WTC11 (cell line): ENCODE measurements at regions not wholly inside any gene's neighbourhood (a gene's known extent, or its start where the extent isn't known, plus 50 kb on each side); places are given as distances from the start of the nearest gene placed in this dataset.

Experiments
- ATAC-seq: fragments of 200-7000 bp; cut with Tn5 transposase; 2 replicates; pipeline ENCODE4 v1.10.0; 2021; ENCODE audit warnings: mild to moderate bottlenecking, moderate library complexity
- CTCF ChIA-PET: fragments of 300-600 bp; sonication (Branson Sonifier 250); formaldehyde crosslinking; loops from one replicate; lab custom pipeline; 2021; ENCODE audit warnings: antibody characterized with exemption; lab: Charles Lee
- POLR2A ChIA-PET: fragments of 350-600 bp; sonication (Branson Sonifier 250); formaldehyde crosslinking; loops from one replicate; lab custom pipeline; 2021; ENCODE audit warnings: antibody characterized with exemption; lab: Charles Lee
- DNase-seq: peaks from one replicate; pipeline ENCODE4 v3.0.0; 2021; ENCODE audit warnings: low spot score
- H3K27ac Mint-ChIP-seq: 2 replicates; pipeline ENCODE4 v1.8.0; 2021; ENCODE audit warnings: mixed read lengths
- H3K27me3 Mint-ChIP-seq: 2 replicates; pipeline ENCODE4 v1.8.0; 2021; ENCODE audit warnings: low read depth, mild to moderate bottlenecking, moderate library complexity, mixed read lengths
- H3K36me3 Mint-ChIP-seq: 2 replicates; pipeline ENCODE4 v1.8.0; 2021; ENCODE audit warnings: mixed read lengths
- H3K4me1 Mint-ChIP-seq: 2 replicates; pipeline ENCODE4 v1.8.0; 2022; ENCODE audit warnings: mixed read lengths
- H3K4me3 Mint-ChIP-seq: 2 replicates; pipeline ENCODE4 v1.8.0; 2021; ENCODE audit warnings: mild to moderate bottlenecking, moderate library complexity, mixed read lengths
- H3K9me3 Mint-ChIP-seq: 2 replicates; pipeline ENCODE4 v1.8.0; 2021; ENCODE audit warnings: mixed read lengths
- ATF1 ChIP-seq: sonication (generic); formaldehyde crosslinking; IDR thresholded peaks from 2 replicates; pipeline ENCODE4 v1.8.1; 2023; ENCODE audit warnings: mild to moderate bottlenecking, moderate library complexity, missing genetic modification reagents
- E2F1 ChIP-seq: sonication (generic); formaldehyde crosslinking; IDR thresholded peaks from 2 replicates; pipeline ENCODE4 v1.8.0; 2022; ENCODE audit warnings: mild to moderate bottlenecking, missing genetic modification reagents
- E2F4 ChIP-seq: sonication (generic); formaldehyde crosslinking; IDR thresholded peaks from 2 replicates; pipeline ENCODE4 v1.8.1; 2022; ENCODE audit warnings: low read depth, mild to moderate bottlenecking, moderate library complexity, missing genetic modification reagents, borderline replicate concordance
- HMGXB4 ChIP-seq: sonication (generic); formaldehyde crosslinking; IDR thresholded peaks from 2 replicates; pipeline ENCODE4 v1.8.1; 2023; ENCODE audit warnings: mild to moderate bottlenecking, moderate library complexity, missing genetic modification reagents
- NFE2L1 ChIP-seq: sonication (generic); formaldehyde crosslinking; IDR thresholded peaks from 2 replicates; pipeline ENCODE4 v1.8.1; 2023; ENCODE audit warnings: missing genetic modification reagents
- ZNF263 ChIP-seq: sonication (generic); formaldehyde crosslinking; IDR thresholded peaks from 2 replicates; pipeline ENCODE4 v1.8.1; 2022; ENCODE audit warnings: low read depth, mild to moderate bottlenecking, moderate library complexity, missing genetic modification reagents
- ZNF281 ChIP-seq: sonication (generic); formaldehyde crosslinking; IDR thresholded peaks from 2 replicates; pipeline ENCODE4 v1.8.0; 2023; ENCODE audit warnings: mild to moderate bottlenecking, missing genetic modification reagents
- ZNF317 ChIP-seq: sonication (generic); formaldehyde crosslinking; IDR thresholded peaks from 2 replicates; pipeline ENCODE4 v1.8.1; 2023; ENCODE audit warnings: low read depth, mild to moderate bottlenecking, moderate library complexity, missing genetic modification reagents, borderline replicate concordance
- ZNF671 ChIP-seq: fragments of 250-450 bp; sonication (Bioruptor Pico); IDR thresholded peaks from 2 replicates; pipeline ENCODE4 v1.8.0; 2021; ENCODE audit warnings: mild to moderate bottlenecking
- TF ChIP-seq, protein P1 (sequence below): sonication (generic); formaldehyde crosslinking; IDR thresholded peaks from 2 replicates; pipeline ENCODE4 v1.8.1; 2022; ENCODE audit warnings: low read depth, missing genetic modification reagents, borderline replicate concordance
- TF ChIP-seq, protein P2 (sequence below): sonication (generic); formaldehyde crosslinking; IDR thresholded peaks from 2 replicates; pipeline ENCODE4 v1.8.1; 2022; ENCODE audit warnings: missing genetic modification reagents, borderline replicate concordance
- TF ChIP-seq, protein P3 (sequence below): sonication (generic); formaldehyde crosslinking; IDR thresholded peaks from 2 replicates; pipeline ENCODE4 v1.8.0; 2023; ENCODE audit warnings: missing genetic modification reagents, mild to moderate bottlenecking, borderline replicate concordance
- TF ChIP-seq, protein P4 (sequence below): fragments of 250-450 bp; sonication (Bioruptor Pico); IDR thresholded peaks from 2 replicates; pipeline ENCODE4 v1.9.0; 2021; ENCODE audit warnings: moderate library complexity, mild to moderate bottlenecking, inconsistent platforms, borderline replicate concordance
- TF ChIP-seq, protein P5 (sequence below): sonication (generic); formaldehyde crosslinking; IDR thresholded peaks from 2 replicates; pipeline ENCODE4 v1.8.1; 2022; ENCODE audit warnings: mild to moderate bottlenecking, moderate library complexity, missing genetic modification reagents

DNA sequence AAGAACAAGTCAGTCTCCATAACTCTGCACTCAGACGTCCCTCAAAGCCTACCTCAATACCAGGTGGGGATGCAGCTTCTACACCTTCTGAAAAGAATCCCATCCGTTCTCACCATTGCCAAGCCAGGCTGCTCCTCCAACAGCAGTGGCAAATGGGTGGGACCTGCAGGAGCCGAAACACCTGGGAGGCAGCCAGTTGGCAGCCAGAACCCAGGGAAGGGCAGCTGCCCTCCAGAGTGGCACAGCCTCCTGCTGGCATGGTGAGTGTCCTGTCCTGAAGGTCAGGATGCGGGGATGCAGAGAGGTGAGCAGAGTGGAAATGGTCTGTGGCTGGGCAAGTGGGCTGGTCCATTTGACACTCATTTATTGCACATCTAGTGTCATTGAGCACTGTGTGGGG lies 210.6 kb upstream of the CDH4 start:
- H3K9me3 Mint-ChIP-seq, result peaks cover 9% of the 10 kb centered on the region
- H3K27me3 Mint-ChIP-seq, result peaks cover 56% of the 10 kb centered on the region
- H3K4me3 Mint-ChIP-seq, result no peak overlapping the region
- H3K36me3 Mint-ChIP-seq, result no peaks in the 10 kb centered on the region
- TF ChIP-seq ZNF671 (CRISPR knock-in tag) (no peak), ZNF263 (CRISPR knock-in tag) (no peak), ZNF281 (CRISPR knock-in tag) (no peak), HMGXB4 (no peak), ZNF317 (CRISPR knock-in tag) (no peak)
- TF ChIP-seq, protein P1, sequence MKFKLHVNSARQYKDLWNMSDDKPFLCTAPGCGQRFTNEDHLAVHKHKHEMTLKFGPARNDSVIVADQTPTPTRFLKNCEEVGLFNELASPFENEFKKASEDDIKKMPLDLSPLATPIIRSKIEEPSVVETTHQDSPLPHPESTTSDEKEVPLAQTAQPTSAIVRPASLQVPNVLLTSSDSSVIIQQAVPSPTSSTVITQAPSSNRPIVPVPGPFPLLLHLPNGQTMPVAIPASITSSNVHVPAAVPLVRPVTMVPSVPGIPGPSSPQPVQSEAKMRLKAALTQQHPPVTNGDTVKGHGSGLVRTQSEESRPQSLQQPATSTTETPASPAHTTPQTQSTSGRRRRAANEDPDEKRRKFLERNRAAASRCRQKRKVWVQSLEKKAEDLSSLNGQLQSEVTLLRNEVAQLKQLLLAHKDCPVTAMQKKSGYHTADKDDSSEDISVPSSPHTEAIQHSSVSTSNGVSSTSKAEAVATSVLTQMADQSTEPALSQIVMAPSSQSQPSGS, result no peak
- TF ChIP-seq, protein P2, sequence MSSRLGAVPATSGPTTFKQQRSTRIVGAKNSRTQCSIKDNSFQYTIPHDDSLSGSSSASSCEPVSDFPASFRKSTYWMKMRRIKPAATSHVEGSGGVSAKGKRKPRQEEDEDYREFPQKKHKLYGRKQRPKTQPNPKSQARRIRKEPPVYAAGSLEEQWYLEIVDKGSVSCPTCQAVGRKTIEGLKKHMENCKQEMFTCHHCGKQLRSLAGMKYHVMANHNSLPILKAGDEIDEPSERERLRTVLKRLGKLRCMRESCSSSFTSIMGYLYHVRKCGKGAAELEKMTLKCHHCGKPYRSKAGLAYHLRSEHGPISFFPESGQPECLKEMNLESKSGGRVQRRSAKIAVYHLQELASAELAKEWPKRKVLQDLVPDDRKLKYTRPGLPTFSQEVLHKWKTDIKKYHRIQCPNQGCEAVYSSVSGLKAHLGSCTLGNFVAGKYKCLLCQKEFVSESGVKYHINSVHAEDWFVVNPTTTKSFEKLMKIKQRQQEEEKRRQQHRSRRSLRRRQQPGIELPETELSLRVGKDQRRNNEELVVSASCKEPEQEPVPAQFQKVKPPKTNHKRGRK (CRISPR knock-in tag), result no peak
- DNase-seq (no peak), ATAC-seq (no peak)
- no peaks in the 10 kb centered on the region for H3K4me1 Mint-ChIP-seq
- ChIA-PET CTCF (no interaction called here), POLR2A (no interaction called here)
- H3K27ac Mint-ChIP-seq, result no peak overlapping the region

- POLR2A ChIA-PET, result no interaction called here
- CTCF ChIA-PET, result no interaction called here
- DNase-seq, result no peak
- H3K9me3 Mint-ChIP-seq, result peaks cover 6% of the 10 kb centered on the region
- no peaks in the 10 kb centered on the region for H3K4me1 Mint-ChIP-seq
- no peak overlapping the region for H3K27ac Mint-ChIP-seq
- no peak overlapping the region for H3K4me3 Mint-ChIP-seq
- ATAC-seq, result no peak
- peaks cover 57% of the 10 kb centered on the region for H3K27me3 Mint-ChIP-seq
- no peaks in the 10 kb centered on the region; the same call in 1 of the 2 replicates for H3K36me3 Mint-ChIP-seq
- TF ChIP-seq NFE2L1 (CRISPR knock-in tag) (no peak), ATF1 (CRISPR knock-in tag) (no peak), E2F4 (CRISPR knock-in tag) (no peak), ZNF317 (CRISPR knock-in tag) (no peak), E2F1 (CRISPR knock-in tag) (no peak)
- TF ChIP-seq, protein P3, sequence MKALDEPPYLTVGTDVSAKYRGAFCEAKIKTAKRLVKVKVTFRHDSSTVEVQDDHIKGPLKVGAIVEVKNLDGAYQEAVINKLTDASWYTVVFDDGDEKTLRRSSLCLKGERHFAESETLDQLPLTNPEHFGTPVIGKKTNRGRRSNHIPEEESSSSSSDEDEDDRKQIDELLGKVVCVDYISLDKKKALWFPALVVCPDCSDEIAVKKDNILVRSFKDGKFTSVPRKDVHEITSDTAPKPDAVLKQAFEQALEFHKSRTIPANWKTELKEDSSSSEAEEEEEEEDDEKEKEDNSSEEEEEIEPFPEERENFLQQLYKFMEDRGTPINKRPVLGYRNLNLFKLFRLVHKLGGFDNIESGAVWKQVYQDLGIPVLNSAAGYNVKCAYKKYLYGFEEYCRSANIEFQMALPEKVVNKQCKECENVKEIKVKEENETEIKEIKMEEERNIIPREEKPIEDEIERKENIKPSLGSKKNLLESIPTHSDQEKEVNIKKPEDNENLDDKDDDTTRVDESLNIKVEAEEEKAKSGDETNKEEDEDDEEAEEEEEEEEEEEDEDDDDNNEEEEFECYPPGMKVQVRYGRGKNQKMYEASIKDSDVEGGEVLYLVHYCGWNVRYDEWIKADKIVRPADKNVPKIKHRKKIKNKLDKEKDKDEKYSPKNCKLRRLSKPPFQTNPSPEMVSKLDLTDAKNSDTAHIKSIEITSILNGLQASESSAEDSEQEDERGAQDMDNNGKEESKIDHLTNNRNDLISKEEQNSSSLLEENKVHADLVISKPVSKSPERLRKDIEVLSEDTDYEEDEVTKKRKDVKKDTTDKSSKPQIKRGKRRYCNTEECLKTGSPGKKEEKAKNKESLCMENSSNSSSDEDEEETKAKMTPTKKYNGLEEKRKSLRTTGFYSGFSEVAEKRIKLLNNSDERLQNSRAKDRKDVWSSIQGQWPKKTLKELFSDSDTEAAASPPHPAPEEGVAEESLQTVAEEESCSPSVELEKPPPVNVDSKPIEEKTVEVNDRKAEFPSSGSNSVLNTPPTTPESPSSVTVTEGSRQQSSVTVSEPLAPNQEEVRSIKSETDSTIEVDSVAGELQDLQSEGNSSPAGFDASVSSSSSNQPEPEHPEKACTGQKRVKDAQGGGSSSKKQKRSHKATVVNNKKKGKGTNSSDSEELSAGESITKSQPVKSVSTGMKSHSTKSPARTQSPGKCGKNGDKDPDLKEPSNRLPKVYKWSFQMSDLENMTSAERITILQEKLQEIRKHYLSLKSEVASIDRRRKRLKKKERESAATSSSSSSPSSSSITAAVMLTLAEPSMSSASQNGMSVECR (CRISPR knock-in tag), result no peak
- TF ChIP-seq, protein P4, sequence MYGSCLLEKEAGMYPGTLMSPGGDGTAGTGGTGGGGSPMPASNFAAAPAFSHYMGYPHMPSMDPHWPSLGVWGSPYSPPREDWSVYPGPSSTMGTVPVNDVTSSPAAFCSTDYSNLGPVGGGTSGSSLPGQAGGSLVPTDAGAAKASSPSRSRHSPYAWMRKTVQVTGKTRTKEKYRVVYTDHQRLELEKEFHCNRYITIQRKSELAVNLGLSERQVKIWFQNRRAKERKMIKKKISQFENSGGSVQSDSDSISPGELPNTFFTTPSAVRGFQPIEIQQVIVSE, result no peak
- TF ChIP-seq, protein P5, sequence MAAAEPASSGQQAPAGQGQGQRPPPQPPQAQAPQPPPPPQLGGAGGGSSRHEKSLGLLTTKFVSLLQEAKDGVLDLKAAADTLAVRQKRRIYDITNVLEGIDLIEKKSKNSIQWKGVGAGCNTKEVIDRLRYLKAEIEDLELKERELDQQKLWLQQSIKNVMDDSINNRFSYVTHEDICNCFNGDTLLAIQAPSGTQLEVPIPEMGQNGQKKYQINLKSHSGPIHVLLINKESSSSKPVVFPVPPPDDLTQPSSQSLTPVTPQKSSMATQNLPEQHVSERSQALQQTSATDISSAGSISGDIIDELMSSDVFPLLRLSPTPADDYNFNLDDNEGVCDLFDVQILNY, result no peak
Measured at GRCh38 chr20:61042506-61043385, 209.3 kb upstream of the CDH4 start.
